ENCODE measurements at regions not wholly inside any gene's neighbourhood (a gene's known extent, or its start where the extent isn't known, plus 50 kb on each side); places are given as distances from the start of the nearest gene placed in this dataset.

DNA sequence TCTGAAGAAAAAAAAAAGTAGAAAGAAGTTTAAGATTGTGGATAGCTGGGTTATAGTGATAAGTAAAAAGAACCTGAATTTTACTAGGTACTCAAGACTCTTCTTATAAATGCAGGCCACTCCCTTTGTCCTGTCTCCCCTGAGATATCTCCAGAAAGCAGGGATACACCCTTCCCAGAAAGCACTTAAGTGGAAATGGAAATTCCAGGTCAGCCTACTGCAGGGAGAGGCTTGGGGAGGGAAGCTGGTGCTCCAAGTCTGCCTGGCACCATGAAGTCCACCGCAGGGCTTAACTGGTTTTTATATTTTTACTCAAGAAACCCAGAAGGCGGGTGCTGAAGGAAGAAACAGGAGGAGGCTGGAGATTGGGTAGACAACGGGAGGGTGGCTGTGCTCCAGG, 162.3 kb downstream of the INHBA start:
- Histone ChIP-seq H3K27me3 (replicated peaks in 1 of 4; ENCODE audit: control insufficient read depth in 3 of 4, extremely low read depth in 1 of 4, insufficient read depth in 3 of 4, low read length in 3 of 4) (no peaks in the 10 kb centered on the region; a peak in 1 of 7 replicates), H4K8ac (ENCODE audit: extremely low read depth, insufficient read depth, low read length) (no peak overlapping the region), H3K14ac (ENCODE audit: insufficient read length) (no peak overlapping the region), H3K9ac (replicated peaks in 1 of 4; ENCODE audit: extremely low read depth in 1 of 4, low read depth in 3 of 4, low read length in 3 of 4) (no peak overlapping the region), H2AFZ (ENCODE audit: low read length) (0 out of 2 replicates have a peak overlapping the region, but pooled peaks have one; percentile 21), H3K79me1 (ENCODE audit: low read depth, low read length) (no peaks in the 10 kb centered on the region), H3K4me3 (ENCODE audit: extremely low read depth in 1 of 4, insufficient read depth in 2 of 4, low read depth in 3 of 4, low read length in 4 of 4) (no peak overlapping the region), H4K5ac (ENCODE audit: insufficient read length, low read depth, low read length) (no peak overlapping the region), H3K56ac (replicated peaks; ENCODE audit: insufficient read length, low read depth, low read length) (no peak overlapping the region), H3K18ac (ENCODE audit: extremely low read depth, low read length) (peak overlapping the region; percentile 11; the same call in 1 of the 2 replicates), H2BK5ac (ENCODE audit: low read depth, low read length) (no peak overlapping the region), H3K23ac (ENCODE audit: insufficient read length) (no peak overlapping the region), H3K4ac (replicated peaks; ENCODE audit: insufficient read length, low read depth, low read length) (no peak overlapping the region), H2BK20ac (ENCODE audit: low read length) (peak overlapping the region; percentile 29), H3K79me2 (ENCODE audit: control insufficient read depth in 1 of 2, insufficient read depth in 2 of 2, low read length in 2 of 2) (no peaks in the 10 kb centered on the region), H2BK12ac (ENCODE audit: low read depth, low read length) (0 out of 2 replicates have a peak overlapping the region, but pooled peaks have one; percentile 22), H3K36me3 (ENCODE audit: control insufficient read depth in 2 of 4, insufficient read depth in 4 of 4, low read length in 3 of 4) (no peaks in the 10 kb centered on the region), H2AK5ac (ENCODE audit: low read depth, low read length) (no peak overlapping the region), H4K91ac (replicated peaks; ENCODE audit: insufficient read length, low read length) (no peak overlapping the region), H2BK120ac (replicated peaks; ENCODE audit: low read depth, low read length) (no peak overlapping the region), H2BK15ac (ENCODE audit: low read length) (no peak overlapping the region), H3K4me1 (replicated peaks in 1 of 4; ENCODE audit: control insufficient read depth in 3 of 4, insufficient read depth in 4 of 4, low read length in 3 of 4) (peaks cover 2 to 15% (median 10%) of the 10 kb centered on the region in 4 experiments; a peak in 5 of 7 replicates), H3K4me2 (ENCODE audit: insufficient read depth in 1 of 2, low read depth in 2 of 2, low read length in 2 of 2) (no peak overlapping the region), H3K9me3 (ENCODE audit: insufficient read depth in 2 of 2, low read depth in 1 of 2, low read length in 1 of 2) (no peaks in the 10 kb centered on the region), H3K27ac (ENCODE audit: low read depth, low read length) (no peak overlapping the region), H4K20me1 (replicated peaks in 1 of 2; ENCODE audit: control insufficient read depth in 1 of 2, insufficient read depth in 2 of 2, low read length in 2 of 2) (no peaks in the 10 kb centered on the region), H3K23me2 (ENCODE audit: low read depth, low read length) (no peaks in the 10 kb centered on the region)
- FAIRE-seq (no peak), DNase-seq (ENCODE audit: low read depth in 1 of 2, low spot score in 2 of 2) (no peak)
- POLR2A ChIA-PET (ENCODE audit: partially characterized antibody), result no interaction called here
- CTCF ChIA-PET (ENCODE audit: partially characterized antibody), result interaction anchor here (1.3 kb wide), 1 partner anchor 170 kb away, joined by 5 read pairs; no protein-coding TSS in a partner anchor
- WGBS, 2 experiments (ENCODE audit: extremely low coverage in 1 of 2, insufficient coverage in 1 of 2, insufficient read length in 1 of 2, insufficient replicate concordance in 2 of 2, low coverage in 1 of 2, low lambda C conversion rate in 2 of 2, missing lambda C conversion rate in 1 of 2), result 89% methylated on average over 3 of the region's 3 CpGs; no CpG with 5 or more reads in 1 of the 2 experiments
- no peak for TF ChIP-seq JUND (IDR thresholded peaks at IDR 0.05; ENCODE audit: low read length)
- no peak for TF ChIP-seq CTCF (IDR thresholded peaks at IDR 0.05; ENCODE audit: control extremely low read depth in 1 of 3, insufficient read depth in 1 of 3, low read depth in 1 of 3, low read length in 3 of 3)
- TF ChIP-seq MAX (IDR thresholded peaks at IDR 0.05), result no peak
- TF ChIP-seq RBBP5 (IDR thresholded peaks at IDR 0.05; ENCODE audit: borderline replicate concordance, low read depth, low read length), result no peak
- TF ChIP-seq CEBPB (IDR thresholded peaks at IDR 0.05; ENCODE audit: low read depth, low read length), result no peak
